ENCODE measurements at regions not wholly inside any gene's neighbourhood (a gene's known extent, or its start where the extent isn't known, plus 50 kb on each side); places are given as distances from the start of the nearest gene placed in this dataset.
A peak's percentile ranks its signal among the peaks of the same experiment; 100 is the strongest.

- no CpG with 5 or more reads among the region's 2 CpGs for WGBS (ENCODE audit: insufficient coverage, insufficient read length)
- Histone ChIP-seq H3K4me1 (ENCODE audit: control insufficient read depth, insufficient read depth, low read length) (no peaks in the 10 kb centered on the region), H3K9me3 (ENCODE audit: control insufficient read depth, insufficient read depth, low read length) (no peaks in the 10 kb centered on the region; the same call in 1 of the 2 replicates), H3K36me3 (ENCODE audit: control insufficient read depth, insufficient read depth, low read length) (no peaks in the 10 kb centered on the region), H3K4me3 (ENCODE audit: low read length) (no peak overlapping the region), H3K27ac (ENCODE audit: low read length) (no peak overlapping the region), H3K27me3 (ENCODE audit: control insufficient read depth, insufficient read depth, low read length) (no peaks in the 10 kb centered on the region)
- DNase-seq (ENCODE audit: low read depth, low spot score) = no peak
These were observed 285.0 kb upstream of the PCDH20 start for GRCh38 chr13:61700620-61701019.

DNA sequence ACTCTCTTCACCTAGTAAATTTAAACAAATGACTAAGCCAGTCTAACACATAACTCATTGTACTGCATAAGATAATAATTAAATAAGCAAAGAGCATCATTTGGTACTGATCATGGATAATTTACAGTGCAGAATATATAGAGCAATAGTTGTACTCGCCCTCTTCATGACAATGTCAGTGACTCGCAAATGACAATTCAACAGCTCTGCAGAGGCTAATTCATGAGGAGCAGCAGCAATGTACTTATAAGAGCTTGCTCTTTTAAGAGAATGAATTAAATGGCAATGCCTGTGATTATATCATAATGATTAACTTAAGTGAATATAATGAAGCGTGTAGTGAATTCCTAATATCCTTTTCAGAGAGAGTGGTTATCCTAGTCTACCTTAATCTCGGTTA is 284.5 kb upstream of the PCDH20 start:
- H3K4me1 ChIP-seq (ENCODE audit: control insufficient read depth, insufficient read depth, low read length) = no peaks in the 10 kb centered on the region
- no peak overlapping the region for H3K4me3 ChIP-seq (ENCODE audit: low read length)
- H3K27ac ChIP-seq (ENCODE audit: low read length) = no peak overlapping the region
- no peak for DNase-seq (ENCODE audit: low read depth, low spot score)
- WGBS (ENCODE audit: insufficient coverage, insufficient read length) = no CpG with 5 or more reads among the region's 4 CpGs
- H3K36me3 ChIP-seq (ENCODE audit: control insufficient read depth, insufficient read depth, low read length) = no peaks in the 10 kb centered on the region
- H3K27me3 ChIP-seq (ENCODE audit: control insufficient read depth, insufficient read depth, low read length) = no peaks in the 10 kb centered on the region
- no peaks in the 10 kb centered on the region; the same call in 1 of the 2 replicates for H3K9me3 ChIP-seq (ENCODE audit: control insufficient read depth, insufficient read depth, low read length)

DNA sequence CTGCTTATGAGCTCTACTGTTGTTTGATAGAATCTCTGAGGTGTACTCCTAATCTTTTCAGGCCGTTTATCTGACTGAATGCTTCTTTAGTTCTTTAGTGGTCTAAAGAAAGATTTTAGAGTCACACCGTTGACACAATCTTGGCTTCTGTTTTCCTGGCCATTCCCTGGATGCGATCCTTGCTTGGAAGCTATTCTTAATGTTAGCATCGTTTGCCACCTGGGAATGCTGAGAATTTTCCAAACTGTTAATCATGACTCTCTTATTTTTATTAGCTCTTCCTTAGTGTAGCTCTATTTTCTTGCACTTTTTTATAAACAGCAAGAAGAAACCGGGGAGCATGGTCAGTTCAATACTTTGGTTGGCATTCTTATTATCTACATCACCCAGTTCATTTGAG is 281.0 kb upstream of the PCDH20 start:
- Histone ChIP-seq H3K9me3 (ENCODE audit: control insufficient read depth, insufficient read depth, low read length) (no peaks in the 10 kb centered on the region), H3K4me1 (ENCODE audit: control insufficient read depth, insufficient read depth, low read length) (no peaks in the 10 kb centered on the region), H3K4me3 (ENCODE audit: low read length) (no peak overlapping the region), H3K36me3 (ENCODE audit: control insufficient read depth, insufficient read depth, low read length) (no peaks in the 10 kb centered on the region), H3K27ac (ENCODE audit: low read length) (no peak overlapping the region), H3K27me3 (ENCODE audit: control insufficient read depth, insufficient read depth, low read length) (no peaks in the 10 kb centered on the region)
- no peak for DNase-seq (ENCODE audit: low read depth, low spot score)
- WGBS (ENCODE audit: insufficient coverage, insufficient read length) = no CpG with 5 or more reads among the region's 5 CpGs

- WGBS (ENCODE audit: insufficient coverage, insufficient read length) = no CpG with 5 or more reads among the region's 2 CpGs
- no peaks in the 10 kb centered on the region for H3K9me3 ChIP-seq (ENCODE audit: control insufficient read depth, insufficient read depth, low read length)
- H3K27ac ChIP-seq (ENCODE audit: low read length) = no peak overlapping the region
- no peak overlapping the region for H3K4me3 ChIP-seq (ENCODE audit: low read length)
- H3K36me3 ChIP-seq (ENCODE audit: control insufficient read depth, insufficient read depth, low read length) = no peaks in the 10 kb centered on the region
- no peaks in the 10 kb centered on the region for H3K27me3 ChIP-seq (ENCODE audit: control insufficient read depth, insufficient read depth, low read length)
- H3K4me1 ChIP-seq (ENCODE audit: control insufficient read depth, insufficient read depth, low read length) = no peaks in the 10 kb centered on the region
- DNase-seq (ENCODE audit: low read depth, low spot score) = no peak
These were observed 279.5 kb upstream of the PCDH20 start for GRCh38 chr13:61695147-61695546.

GRCh38 chr13:61692691-61693090 is 277.0 kb upstream of the PCDH20 start:
- no peak for DNase-seq (ENCODE audit: low read depth, low spot score)
- no peaks in the 10 kb centered on the region for H3K27me3 ChIP-seq (ENCODE audit: control insufficient read depth, insufficient read depth, low read length)
- no peaks in the 10 kb centered on the region for H3K9me3 ChIP-seq (ENCODE audit: control insufficient read depth, insufficient read depth, low read length)
- no peak overlapping the region for H3K4me3 ChIP-seq (ENCODE audit: low read length)
- H3K36me3 ChIP-seq (ENCODE audit: control insufficient read depth, insufficient read depth, low read length) = no peaks in the 10 kb centered on the region
- H3K4me1 ChIP-seq (ENCODE audit: control insufficient read depth, insufficient read depth, low read length) = no peaks in the 10 kb centered on the region
- no peak overlapping the region for H3K27ac ChIP-seq (ENCODE audit: low read length)

GRCh38 chr13:61685682-61686012 is 270.0 kb upstream of the PCDH20 start:
- no peaks in the 10 kb centered on the region for H3K9me3 ChIP-seq (ENCODE audit: control insufficient read depth, insufficient read depth, low read length)
- WGBS (ENCODE audit: insufficient coverage, insufficient read length) = no CpG with 5 or more reads among the region's 2 CpGs
- peak; percentile 20 for DNase-seq (ENCODE audit: low read depth, low spot score)

GRCh38 chr13:61684976-61685681 is 269.5 kb upstream of the PCDH20 start:
- no peaks in the 10 kb centered on the region for H3K4me1 ChIP-seq (ENCODE audit: control insufficient read depth, insufficient read depth, low read length)
- DNase-seq (ENCODE audit: low read depth, low spot score) = no peak
- no peaks in the 10 kb centered on the region for H3K36me3 ChIP-seq (ENCODE audit: control insufficient read depth, insufficient read depth, low read length)
- WGBS (ENCODE audit: insufficient coverage, insufficient read length) = no CpG with 5 or more reads among the region's 4 CpGs
- no peaks in the 10 kb centered on the region for H3K9me3 ChIP-seq (ENCODE audit: control insufficient read depth, insufficient read depth, low read length)
- no peak overlapping the region for H3K27ac ChIP-seq (ENCODE audit: low read length)
- H3K27me3 ChIP-seq (ENCODE audit: control insufficient read depth, insufficient read depth, low read length) = no peaks in the 10 kb centered on the region
- H3K4me3 ChIP-seq (ENCODE audit: low read length) = no peak overlapping the region

More at GRCh38 chr13:61685682-61686012, 270.0 kb upstream of the PCDH20 start:
- H3K36me3 ChIP-seq (ENCODE audit: control insufficient read depth, insufficient read depth, low read length) = no peaks in the 10 kb centered on the region
- H3K4me1 ChIP-seq (ENCODE audit: control insufficient read depth, insufficient read depth, low read length) = no peaks in the 10 kb centered on the region
- no peaks in the 10 kb centered on the region for H3K27me3 ChIP-seq (ENCODE audit: control insufficient read depth, insufficient read depth, low read length)
- H3K4me3 ChIP-seq (ENCODE audit: low read length) = no peak overlapping the region
- H3K27ac ChIP-seq (ENCODE audit: low read length) = no peak overlapping the region

GRCh38 chr13:61672756-61673155 is 257.1 kb upstream of the PCDH20 start:
- no peaks in the 10 kb centered on the region for H3K9me3 ChIP-seq (ENCODE audit: control insufficient read depth, insufficient read depth, low read length)
- no peak overlapping the region for H3K27ac ChIP-seq (ENCODE audit: low read length)
- H3K4me1 ChIP-seq (ENCODE audit: control insufficient read depth, insufficient read depth, low read length) = no peaks in the 10 kb centered on the region
- WGBS (ENCODE audit: insufficient coverage, insufficient read length) = no CpG with 5 or more reads among the region's 4 CpGs
- H3K27me3 ChIP-seq (ENCODE audit: control insufficient read depth, insufficient read depth, low read length) = no peaks in the 10 kb centered on the region
- no peak for DNase-seq (ENCODE audit: low read depth, low spot score)
- no peak overlapping the region for H3K4me3 ChIP-seq (ENCODE audit: low read length)
- H3K36me3 ChIP-seq (ENCODE audit: control insufficient read depth, insufficient read depth, low read length) = no peaks in the 10 kb centered on the region

- Histone ChIP-seq H3K27me3 (ENCODE audit: control insufficient read depth, insufficient read depth, low read length) (no peaks in the 10 kb centered on the region), H3K9me3 (ENCODE audit: control insufficient read depth, insufficient read depth, low read length) (no peaks in the 10 kb centered on the region), H3K36me3 (ENCODE audit: control insufficient read depth, insufficient read depth, low read length) (no peaks in the 10 kb centered on the region), H3K4me3 (ENCODE audit: low read length) (no peak overlapping the region), H3K27ac (ENCODE audit: low read length) (no peak overlapping the region), H3K4me1 (ENCODE audit: control insufficient read depth, insufficient read depth, low read length) (no peaks in the 10 kb centered on the region)
- no peak for DNase-seq (ENCODE audit: low read depth, low spot score)
- no CpG with 5 or more reads among the region's 19 CpGs for WGBS (ENCODE audit: insufficient coverage, insufficient read length)
These were observed 254.9 kb upstream of the PCDH20 start for GRCh38 chr13:61670384-61671161.

DNA sequence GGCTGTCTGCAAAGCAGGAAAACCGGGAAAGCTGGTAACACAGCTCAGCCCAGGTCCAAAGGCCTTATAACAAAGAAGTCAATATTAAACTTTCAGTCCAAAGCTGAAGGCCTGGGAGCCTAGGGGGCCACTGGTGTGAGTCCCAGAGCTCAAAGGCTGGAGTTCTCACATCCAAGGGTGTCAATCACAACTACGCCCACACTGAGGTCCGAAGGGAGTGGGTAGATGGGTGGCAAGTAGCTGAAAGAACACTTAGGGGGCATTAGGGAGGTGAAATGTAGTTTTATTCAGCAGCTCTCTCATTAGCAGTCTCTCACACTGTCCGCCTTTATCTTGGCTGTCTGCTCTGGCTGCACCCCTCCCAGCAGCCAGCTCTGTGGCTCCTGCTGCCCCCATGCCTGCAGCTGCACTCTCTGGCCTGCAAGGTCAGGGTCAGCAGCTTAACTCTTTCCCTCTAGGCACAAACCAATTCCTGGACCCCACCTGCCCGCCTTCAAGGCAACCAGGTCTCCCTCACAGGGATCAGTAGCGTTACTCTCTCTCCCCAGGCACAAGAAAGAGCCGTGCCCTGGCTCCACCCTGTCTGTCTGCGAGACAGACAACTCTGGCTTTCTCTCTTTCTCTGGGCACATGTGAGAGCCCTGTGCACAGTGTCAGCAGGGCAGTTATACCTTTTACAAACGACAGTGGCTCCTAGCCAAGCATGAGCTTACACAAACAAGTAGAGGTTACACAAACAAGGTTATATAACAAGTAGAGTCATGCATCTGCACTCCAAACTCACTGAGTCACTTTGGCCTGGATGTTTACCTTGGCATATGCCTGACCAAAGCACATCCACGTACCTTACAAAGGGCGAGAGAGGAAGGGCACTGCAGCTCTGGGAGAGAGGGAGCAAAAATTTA is 249.4 kb upstream of the PCDH20 start:
- Histone ChIP-seq H3K36me3 (ENCODE audit: control insufficient read depth, insufficient read depth, low read length) (no peaks in the 10 kb centered on the region), H3K9me3 (ENCODE audit: control insufficient read depth, insufficient read depth, low read length) (no peaks in the 10 kb centered on the region), H3K4me1 (ENCODE audit: control insufficient read depth, insufficient read depth, low read length) (no peaks in the 10 kb centered on the region), H3K27ac (ENCODE audit: low read length) (no peak overlapping the region), H3K27me3 (ENCODE audit: control insufficient read depth, insufficient read depth, low read length) (no peaks in the 10 kb centered on the region), H3K4me3 (ENCODE audit: low read length) (no peak overlapping the region)
- no peak for DNase-seq (ENCODE audit: low read depth, low spot score)
- WGBS (ENCODE audit: insufficient coverage, insufficient read length) = no CpG with 5 or more reads among the region's 11 CpGs

Measured in iPS DF 6.9 (cell line).